ENCODE measurements at regions not wholly inside any gene's neighbourhood (a gene's known extent, or its start where the extent isn't known, plus 50 kb on each side); places are given as distances from the start of the nearest gene placed in this dataset.

DNA sequence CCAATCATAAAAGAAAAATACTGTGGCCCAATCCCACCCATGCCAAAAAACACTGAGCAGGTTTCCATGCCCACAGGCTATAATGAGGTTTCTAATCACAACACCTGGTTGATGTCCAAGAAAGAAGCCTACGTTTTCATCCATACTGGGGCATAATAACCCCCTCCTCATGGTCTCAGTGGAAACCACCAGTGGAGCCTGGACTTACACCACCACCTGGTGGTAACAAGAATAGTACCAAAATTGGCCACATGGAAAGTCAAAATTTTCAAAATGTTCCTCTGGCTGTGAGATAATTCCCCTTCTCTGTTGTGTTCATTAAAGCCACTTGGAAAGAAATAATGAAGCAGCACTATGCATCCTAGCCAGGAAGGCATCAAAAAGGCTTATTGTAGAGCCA is 687.3 kb upstream of the ST8SIA4 start:
- Histone ChIP-seq H3K4me3 (ENCODE audit: low read depth in 2 of 2, low read length in 2 of 2) (no peak overlapping the region), H3K27ac (ENCODE audit: low read length) (no peak overlapping the region), H3K36me3 (ENCODE audit: control insufficient read depth, insufficient read depth, low read length) (no peaks in the 10 kb centered on the region), H3K9me3 (ENCODE audit: control insufficient read depth, insufficient read depth, low read depth, low read length) (no peaks in the 10 kb centered on the region), H3K4me1 (ENCODE audit: control insufficient read depth, insufficient read depth, low read length) (no peaks in the 10 kb centered on the region), H3K27me3 (ENCODE audit: control insufficient read depth, insufficient read depth, low read length) (no peaks in the 10 kb centered on the region)
- DNase-seq (ENCODE audit: low read depth, low spot score), result no peak
- BruUV-seq (replicated peaks), result no TSS peak
- ATAC-seq, result no peak
- POLR2A ChIA-PET, result no interaction called here
- CTCF ChIA-PET, result no interaction called here
- in situ Hi-C loops (cut with HindIII; ENCODE audit: low pct_unique_long_range_greater_than_20kb, low sequenced_read_pairs), result no loop called here
- TF ChIP-seq TCF7L2 (IDR thresholded peaks at IDR 0.05; ENCODE audit: low read depth, low read length) (no peak), POLR2AphosphoS5 (IDR thresholded peaks at IDR 0.05; ENCODE audit: low read depth, low read length) (no peak)
- TF ChIP-seq, protein P1, sequence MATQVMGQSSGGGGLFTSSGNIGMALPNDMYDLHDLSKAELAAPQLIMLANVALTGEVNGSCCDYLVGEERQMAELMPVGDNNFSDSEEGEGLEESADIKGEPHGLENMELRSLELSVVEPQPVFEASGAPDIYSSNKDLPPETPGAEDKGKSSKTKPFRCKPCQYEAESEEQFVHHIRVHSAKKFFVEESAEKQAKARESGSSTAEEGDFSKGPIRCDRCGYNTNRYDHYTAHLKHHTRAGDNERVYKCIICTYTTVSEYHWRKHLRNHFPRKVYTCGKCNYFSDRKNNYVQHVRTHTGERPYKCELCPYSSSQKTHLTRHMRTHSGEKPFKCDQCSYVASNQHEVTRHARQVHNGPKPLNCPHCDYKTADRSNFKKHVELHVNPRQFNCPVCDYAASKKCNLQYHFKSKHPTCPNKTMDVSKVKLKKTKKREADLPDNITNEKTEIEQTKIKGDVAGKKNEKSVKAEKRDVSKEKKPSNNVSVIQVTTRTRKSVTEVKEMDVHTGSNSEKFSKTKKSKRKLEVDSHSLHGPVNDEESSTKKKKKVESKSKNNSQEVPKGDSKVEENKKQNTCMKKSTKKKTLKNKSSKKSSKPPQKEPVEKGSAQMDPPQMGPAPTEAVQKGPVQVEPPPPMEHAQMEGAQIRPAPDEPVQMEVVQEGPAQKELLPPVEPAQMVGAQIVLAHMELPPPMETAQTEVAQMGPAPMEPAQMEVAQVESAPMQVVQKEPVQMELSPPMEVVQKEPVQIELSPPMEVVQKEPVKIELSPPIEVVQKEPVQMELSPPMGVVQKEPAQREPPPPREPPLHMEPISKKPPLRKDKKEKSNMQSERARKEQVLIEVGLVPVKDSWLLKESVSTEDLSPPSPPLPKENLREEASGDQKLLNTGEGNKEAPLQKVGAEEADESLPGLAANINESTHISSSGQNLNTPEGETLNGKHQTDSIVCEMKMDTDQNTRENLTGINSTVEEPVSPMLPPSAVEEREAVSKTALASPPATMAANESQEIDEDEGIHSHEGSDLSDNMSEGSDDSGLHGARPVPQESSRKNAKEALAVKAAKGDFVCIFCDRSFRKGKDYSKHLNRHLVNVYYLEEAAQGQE (IDR thresholded peaks at IDR 0.05; ENCODE audit: insufficient read depth in 1 of 2, low read depth in 2 of 2, low read length in 1 of 2), result no peak
- TF ChIP-seq, protein P2, sequence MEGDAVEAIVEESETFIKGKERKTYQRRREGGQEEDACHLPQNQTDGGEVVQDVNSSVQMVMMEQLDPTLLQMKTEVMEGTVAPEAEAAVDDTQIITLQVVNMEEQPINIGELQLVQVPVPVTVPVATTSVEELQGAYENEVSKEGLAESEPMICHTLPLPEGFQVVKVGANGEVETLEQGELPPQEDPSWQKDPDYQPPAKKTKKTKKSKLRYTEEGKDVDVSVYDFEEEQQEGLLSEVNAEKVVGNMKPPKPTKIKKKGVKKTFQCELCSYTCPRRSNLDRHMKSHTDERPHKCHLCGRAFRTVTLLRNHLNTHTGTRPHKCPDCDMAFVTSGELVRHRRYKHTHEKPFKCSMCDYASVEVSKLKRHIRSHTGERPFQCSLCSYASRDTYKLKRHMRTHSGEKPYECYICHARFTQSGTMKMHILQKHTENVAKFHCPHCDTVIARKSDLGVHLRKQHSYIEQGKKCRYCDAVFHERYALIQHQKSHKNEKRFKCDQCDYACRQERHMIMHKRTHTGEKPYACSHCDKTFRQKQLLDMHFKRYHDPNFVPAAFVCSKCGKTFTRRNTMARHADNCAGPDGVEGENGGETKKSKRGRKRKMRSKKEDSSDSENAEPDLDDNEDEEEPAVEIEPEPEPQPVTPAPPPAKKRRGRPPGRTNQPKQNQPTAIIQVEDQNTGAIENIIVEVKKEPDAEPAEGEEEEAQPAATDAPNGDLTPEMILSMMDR (IDR thresholded peaks at IDR 0.05), result peak; percentile 35
- intact Hi-C loops (cut with micrococcal nuclease; ENCODE audit: unreplicated experiment), result no loop called here

DNA sequence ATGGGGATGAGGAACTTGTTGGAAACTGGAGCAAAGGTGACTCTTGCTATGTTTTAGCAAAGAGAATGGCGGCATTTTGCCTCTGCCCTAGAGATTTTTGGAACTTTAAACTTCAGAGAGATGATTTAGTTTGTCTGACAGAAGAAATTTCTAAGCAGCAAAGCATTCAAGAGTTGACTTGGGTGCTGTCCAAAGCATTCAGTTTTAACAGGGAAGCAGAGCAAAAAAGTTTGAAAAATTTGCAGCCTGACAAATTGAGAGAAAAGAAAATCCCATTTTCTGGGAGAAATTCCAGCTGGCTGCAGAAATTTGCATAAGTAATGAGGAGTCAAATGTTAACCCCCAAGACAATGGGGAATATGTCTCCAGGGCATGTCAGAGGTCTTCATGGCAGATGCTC is 682.3 kb upstream of the ST8SIA4 start:
- Histone ChIP-seq H3K9me3 (ENCODE audit: control insufficient read depth, insufficient read depth, low read depth, low read length) (no peaks in the 10 kb centered on the region), H3K4me3 (ENCODE audit: low read depth in 2 of 2, low read length in 2 of 2) (no peak overlapping the region), H3K27ac (ENCODE audit: low read length) (no peak overlapping the region), H3K4me1 (ENCODE audit: control insufficient read depth, insufficient read depth, low read length) (no peaks in the 10 kb centered on the region), H3K36me3 (ENCODE audit: control insufficient read depth, insufficient read depth, low read length) (no peaks in the 10 kb centered on the region), H3K27me3 (ENCODE audit: control insufficient read depth, insufficient read depth, low read length) (no peaks in the 10 kb centered on the region)
- BruUV-seq (replicated peaks), result no TSS peak
- in situ Hi-C loops (cut with HindIII; ENCODE audit: low pct_unique_long_range_greater_than_20kb, low sequenced_read_pairs) (no loop called here), intact Hi-C loops (cut with micrococcal nuclease; ENCODE audit: unreplicated experiment) (no loop called here)
- ATAC-seq (no peak), DNase-seq (ENCODE audit: low read depth, low spot score) (no peak)
- no peak for TF ChIP-seq POLR2AphosphoS5 (IDR thresholded peaks at IDR 0.05; ENCODE audit: low read depth, low read length)
- no peak for TF ChIP-seq TCF7L2 (IDR thresholded peaks at IDR 0.05; ENCODE audit: low read depth, low read length)
- TF ChIP-seq, protein P2 (IDR thresholded peaks at IDR 0.05), result no peak
- TF ChIP-seq SIN3A (IDR thresholded peaks at IDR 0.05; ENCODE audit: borderline replicate concordance, insufficient read depth, low read depth, low read length), result no peak
- TF ChIP-seq, protein P1 (IDR thresholded peaks at IDR 0.05; ENCODE audit: insufficient read depth in 1 of 2, low read depth in 2 of 2, low read length in 1 of 2), result no peak
- ChIA-PET POLR2A (no interaction called here), CTCF (no interaction called here)
